AG09309 (cell line): ENCODE measurements at regions not wholly inside any gene's neighbourhood (a gene's known extent, or its start where the extent isn't known, plus 50 kb on each side); places are given as distances from the start of the nearest gene placed in this dataset.
"Not testable (repeated sequence)": the region's sequence is repeated elsewhere in the genome, so short reads cannot be mapped to it uniquely, and the experiment has no call there.

Source experiments
- DNase-seq: peaks from one replicate; pipeline ENCODE4 v3.0.0-alpha.2; 2010; ENCODE audit warnings: low read depth
- H3K4me3 ChIP-seq: 2 replicates; pipeline ENCODE4 v1.5.1; 2011; ENCODE audit warnings: mild to moderate bottlenecking, low read depth, low read length, moderate library complexity; ENCODE audit not compliant: control insufficient read depth
- TF ChIP-seq, protein P1 (sequence below): IDR thresholded peaks from 2 replicates; pipeline ENCODE4 v1.5.1; 2011; ENCODE audit warnings: mild to moderate bottlenecking, low read depth, low read length, inconsistent platforms; ENCODE audit not compliant: insufficient read depth, control insufficient read depth; ENCODE audit errors: missing control alignments

DNA sequence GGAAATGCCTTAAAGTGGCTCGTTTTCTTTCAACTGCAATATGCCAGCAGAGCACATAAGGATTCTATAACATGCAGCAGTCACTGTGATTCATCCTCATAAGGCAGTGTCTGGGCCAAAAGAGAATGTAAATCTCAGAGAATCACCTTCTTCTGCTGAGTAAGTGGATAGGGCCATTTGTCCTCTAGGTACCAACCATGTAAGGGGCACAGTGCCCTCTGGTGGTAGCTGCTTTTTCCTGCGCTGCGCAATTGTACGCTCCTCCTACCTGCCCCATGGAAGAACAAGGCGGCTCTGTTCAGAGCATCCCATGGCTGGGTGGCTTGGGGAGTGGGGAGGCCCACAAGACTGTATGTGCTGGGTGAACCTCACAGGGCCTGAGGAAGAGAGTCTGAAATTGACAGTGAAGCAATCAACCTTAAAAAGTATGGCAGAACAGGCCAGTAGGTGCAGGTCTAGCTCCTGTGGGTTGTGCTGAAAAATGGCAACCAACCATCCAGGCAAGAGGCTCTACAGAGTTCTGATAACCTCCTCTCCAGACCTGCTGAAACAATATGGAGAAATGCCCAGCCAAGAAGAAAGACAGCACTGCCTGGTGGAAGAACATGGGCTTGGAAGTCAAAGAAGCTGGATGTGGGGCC is 78.6 kb upstream of the C10orf90 start:
- TF ChIP-seq, protein P1, sequence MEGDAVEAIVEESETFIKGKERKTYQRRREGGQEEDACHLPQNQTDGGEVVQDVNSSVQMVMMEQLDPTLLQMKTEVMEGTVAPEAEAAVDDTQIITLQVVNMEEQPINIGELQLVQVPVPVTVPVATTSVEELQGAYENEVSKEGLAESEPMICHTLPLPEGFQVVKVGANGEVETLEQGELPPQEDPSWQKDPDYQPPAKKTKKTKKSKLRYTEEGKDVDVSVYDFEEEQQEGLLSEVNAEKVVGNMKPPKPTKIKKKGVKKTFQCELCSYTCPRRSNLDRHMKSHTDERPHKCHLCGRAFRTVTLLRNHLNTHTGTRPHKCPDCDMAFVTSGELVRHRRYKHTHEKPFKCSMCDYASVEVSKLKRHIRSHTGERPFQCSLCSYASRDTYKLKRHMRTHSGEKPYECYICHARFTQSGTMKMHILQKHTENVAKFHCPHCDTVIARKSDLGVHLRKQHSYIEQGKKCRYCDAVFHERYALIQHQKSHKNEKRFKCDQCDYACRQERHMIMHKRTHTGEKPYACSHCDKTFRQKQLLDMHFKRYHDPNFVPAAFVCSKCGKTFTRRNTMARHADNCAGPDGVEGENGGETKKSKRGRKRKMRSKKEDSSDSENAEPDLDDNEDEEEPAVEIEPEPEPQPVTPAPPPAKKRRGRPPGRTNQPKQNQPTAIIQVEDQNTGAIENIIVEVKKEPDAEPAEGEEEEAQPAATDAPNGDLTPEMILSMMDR = peak; percentile 91
- no peak overlapping the region for H3K4me3 ChIP-seq
- DNase-seq = peak; percentile 52

DNA sequence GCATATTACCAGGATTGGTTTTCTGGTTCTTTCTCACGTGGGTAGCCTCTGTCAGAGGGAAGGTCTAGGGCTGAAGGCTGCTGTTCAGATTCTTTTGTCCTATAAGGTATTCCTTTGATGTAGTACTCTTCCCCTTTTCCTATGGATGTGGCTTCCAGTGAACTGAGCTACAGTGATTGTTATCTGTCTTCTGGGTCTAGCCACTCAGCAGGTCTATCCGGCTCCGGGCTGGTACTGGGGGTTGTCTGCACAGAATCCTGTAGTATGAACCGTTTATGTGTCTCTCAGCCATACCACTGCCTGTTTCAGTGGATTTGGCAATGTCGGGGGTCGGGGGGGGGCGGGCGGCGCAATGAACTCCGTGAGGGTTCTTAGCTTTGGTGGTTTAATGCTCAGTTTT is 84.5 kb upstream of the C10orf90 start:
- H3K4me3 ChIP-seq = no peak overlapping the region
- no peak for DNase-seq
- TF ChIP-seq, protein P1 = no peak

DNA sequence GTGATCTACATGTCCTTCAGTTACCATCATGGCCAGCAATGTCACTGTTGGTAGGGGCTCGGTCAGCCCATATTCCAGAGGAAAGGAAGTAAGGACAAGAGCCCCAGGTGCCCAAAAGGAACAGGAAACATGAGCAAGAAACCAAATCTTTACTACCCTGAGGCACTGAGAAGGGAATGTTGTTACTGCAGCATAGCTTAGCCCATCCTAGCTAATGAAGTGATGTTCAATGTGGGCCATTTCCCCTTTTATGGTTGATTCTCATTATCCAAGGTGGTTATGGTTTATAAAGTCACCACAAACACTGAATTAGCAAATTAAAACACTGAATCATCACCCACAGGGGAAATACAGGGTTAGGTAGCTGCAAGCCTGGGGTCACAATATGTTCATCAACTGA is 88.4 kb upstream of the C10orf90 start:
- TF ChIP-seq, protein P1 = no peak
- no peak overlapping the region for H3K4me3 ChIP-seq
- no peak for DNase-seq

DNA sequence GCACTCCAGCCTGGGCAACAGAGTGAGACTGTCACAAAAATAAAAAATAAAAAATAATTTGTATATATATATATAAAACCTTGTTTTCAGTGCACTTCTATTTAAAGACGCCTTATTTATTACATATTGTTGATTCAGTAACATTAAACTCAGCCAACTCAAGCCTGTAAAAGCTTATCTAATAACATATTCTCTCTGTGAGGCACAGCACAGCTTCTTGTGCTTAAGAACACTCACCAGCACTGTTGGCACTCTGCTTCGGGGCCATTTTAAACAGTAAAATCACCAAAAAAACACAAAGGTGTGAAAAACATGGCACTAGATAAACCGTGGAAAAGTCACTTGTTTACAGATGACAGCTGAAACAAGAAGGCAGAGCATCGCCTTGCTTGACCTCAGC is 89.0 kb upstream of the C10orf90 start:
- TF ChIP-seq, protein P1 = no peak
- DNase-seq = no peak
- no peak overlapping the region for H3K4me3 ChIP-seq

DNA sequence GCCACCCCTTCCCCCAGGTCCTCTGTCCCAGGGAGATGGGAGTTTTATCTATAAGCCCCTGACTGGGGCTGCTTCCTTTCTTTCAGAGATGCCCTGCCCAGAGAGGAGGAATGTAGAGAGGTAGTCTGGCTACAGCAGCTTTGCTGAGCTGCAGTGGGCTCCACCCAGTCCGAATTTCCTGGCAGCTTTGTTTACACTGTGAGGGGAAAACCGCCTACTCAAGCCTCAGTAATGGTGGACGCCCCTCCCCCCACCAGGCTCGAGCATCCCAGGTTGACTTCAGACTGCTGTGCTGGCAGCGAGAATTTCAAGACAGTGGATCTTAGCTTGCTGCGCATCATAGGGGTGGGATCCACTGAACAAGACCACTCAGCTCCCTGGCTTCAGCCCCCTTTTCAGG is 96.2 kb upstream of the C10orf90 start:
- not testable (repeated sequence) for DNase-seq, H3K4me3 ChIP-seq

DNA sequence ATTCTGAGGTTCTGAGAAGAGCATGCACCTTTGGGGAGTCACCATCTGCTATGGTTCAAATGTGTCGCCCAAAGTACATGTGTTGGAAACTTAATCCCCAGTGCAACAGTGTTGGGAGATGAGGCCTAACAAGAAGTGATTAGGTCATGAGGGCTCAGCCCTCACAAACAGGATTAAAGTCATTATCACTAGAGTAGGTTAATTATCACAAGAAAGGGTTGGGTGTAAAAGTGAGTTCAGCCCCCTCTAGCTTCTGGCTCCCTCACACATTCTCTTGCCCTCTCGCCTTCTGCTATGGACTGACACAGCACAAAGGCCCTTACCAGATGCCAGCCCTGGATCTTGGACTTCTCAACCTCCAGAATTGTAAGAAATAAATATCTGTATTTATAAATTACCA is 100.3 kb upstream of the C10orf90 start:
- DNase-seq = no peak
- TF ChIP-seq, protein P1 = no peak
- no peak overlapping the region for H3K4me3 ChIP-seq

DNA sequence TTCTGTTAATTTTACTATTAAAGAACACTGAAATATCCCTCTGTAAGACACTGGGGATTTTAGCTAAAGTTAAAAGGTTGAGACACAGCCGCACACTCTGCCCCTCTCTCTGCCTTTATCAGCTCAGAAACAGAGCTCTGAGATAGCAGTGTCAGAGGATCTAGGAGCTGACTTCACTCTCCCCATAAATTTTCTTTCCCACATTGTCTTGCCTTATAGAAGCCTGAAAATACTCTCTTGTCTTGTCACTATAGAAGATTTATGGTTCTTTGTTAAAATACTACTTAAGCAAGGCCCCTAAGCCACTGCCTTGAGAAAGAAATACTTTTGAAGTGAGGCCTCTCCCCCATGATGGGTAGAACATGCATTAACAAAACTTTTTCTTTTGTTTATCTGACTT is 105.7 kb upstream of the C10orf90 start:
- TF ChIP-seq, protein P1 = no peak
- H3K4me3 ChIP-seq = no peak overlapping the region
- no peak for DNase-seq
